ENCODE measurements at regions not wholly inside any gene's neighbourhood (a gene's known extent, or its start where the extent isn't known, plus 50 kb on each side); places are given as distances from the start of the nearest gene placed in this dataset.
A peak's percentile ranks its signal among the peaks of the same experiment; 100 is the strongest.
"Not testable (repeated sequence)": the region's sequence is repeated elsewhere in the genome, so short reads cannot be mapped to it uniquely, and the experiment has no call there.

DNA sequence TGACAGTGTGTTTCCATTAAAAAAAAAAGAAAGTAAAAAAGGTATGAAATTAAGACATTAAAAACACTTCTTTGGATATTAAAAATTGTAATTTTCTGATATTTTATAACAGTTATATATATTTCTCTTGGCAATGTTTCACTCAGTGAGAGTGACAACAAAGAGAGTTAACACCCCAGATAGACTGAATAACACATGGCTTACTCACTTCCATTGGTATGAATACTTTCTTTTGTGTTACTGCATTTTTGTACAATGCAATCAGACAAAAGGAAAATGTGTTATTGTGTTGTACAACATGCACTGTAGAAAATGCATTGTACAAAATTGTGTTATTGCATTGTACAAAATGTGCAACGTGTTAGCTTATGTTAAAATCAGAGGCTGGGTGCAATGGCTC, 676.6 kb upstream of the AMELY start:
- not testable (repeated sequence) for DNase-seq; H3K27ac ChIP-seq; H3K9me3 ChIP-seq (replicated peaks); H3K36me3 ChIP-seq; H3K27me3 ChIP-seq; H3K4me1 ChIP-seq; H3K4me3 ChIP-seq

GRCh38 chrY:7562541-7562940, 651.0 kb upstream of the AMELY start:
- no peak for DNase-seq
- no peak overlapping the region for H3K4me3 ChIP-seq

GRCh38 chrY:7557675-7558074, 646.1 kb upstream of the AMELY start:
- Histone ChIP-seq H3K27ac (no peak overlapping the region), H3K27me3 (no peaks in the 10 kb centered on the region), H3K36me3 (no peaks in the 10 kb centered on the region), H3K9me3 (replicated peaks) (no peaks in the 10 kb centered on the region), H3K4me1 (no peaks in the 10 kb centered on the region), H3K4me3 (no peak overlapping the region)
- peak in 1 of 2 experiments; percentile 1 for DNase-seq

More at GRCh38 chrY:7562541-7562940, 651.0 kb upstream of the AMELY start:
- no peaks in the 10 kb centered on the region for H3K36me3 ChIP-seq
- H3K9me3 ChIP-seq (replicated peaks), result no peaks in the 10 kb centered on the region
- H3K27ac ChIP-seq, result no peak overlapping the region
- no peaks in the 10 kb centered on the region for H3K27me3 ChIP-seq
- no peaks in the 10 kb centered on the region for H3K4me1 ChIP-seq

DNA sequence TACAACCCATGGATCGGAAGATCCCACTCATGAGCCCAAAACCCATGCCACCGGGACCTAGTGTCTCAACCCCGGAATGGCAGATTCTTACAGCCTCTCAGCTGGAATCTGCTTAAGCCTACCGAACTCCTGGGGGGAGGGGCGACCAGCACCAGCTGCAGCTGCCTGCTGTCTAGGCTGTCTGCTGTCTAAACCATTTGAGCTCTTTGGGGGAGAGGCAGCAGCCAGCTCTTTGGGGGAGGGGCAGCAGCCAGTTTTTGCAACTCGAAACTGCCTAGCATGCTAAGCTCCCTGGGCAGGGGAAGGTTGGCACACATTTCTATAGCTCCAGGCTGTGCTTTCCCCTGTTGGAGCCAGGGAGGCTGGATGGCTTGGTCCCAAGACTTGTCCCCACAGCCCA, 643.5 kb upstream of the AMELY start:
- DNase-seq, result peak; percentile 24 to 34
- no peak overlapping the region for H3K4me3 ChIP-seq
- no peak overlapping the region for H3K27ac ChIP-seq
- no peaks in the 10 kb centered on the region for H3K9me3 ChIP-seq (replicated peaks)
- H3K36me3 ChIP-seq, result no peaks in the 10 kb centered on the region
- no peaks in the 10 kb centered on the region for H3K27me3 ChIP-seq
- no peaks in the 10 kb centered on the region for H3K4me1 ChIP-seq

DNA sequence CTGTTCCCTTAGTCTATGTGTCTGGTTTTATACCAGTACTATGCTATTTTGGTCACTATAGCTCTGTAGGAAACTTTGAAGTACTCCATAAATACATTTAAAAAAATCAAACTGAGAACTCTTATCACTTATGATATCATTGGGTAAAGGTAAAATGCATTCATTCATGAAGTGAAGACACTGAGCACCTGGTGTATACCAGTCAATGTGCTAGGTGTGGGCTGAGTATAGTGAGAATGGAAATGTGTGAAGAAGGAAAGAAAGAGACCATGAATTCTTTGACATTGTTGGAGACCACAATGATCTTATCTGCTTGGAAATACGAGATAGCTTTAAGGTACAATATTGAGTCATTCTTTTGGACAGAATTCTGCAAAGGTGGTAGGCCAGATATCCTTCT, 633.5 kb upstream of the AMELY start:
- Histone ChIP-seq H3K27me3 (no peaks in the 10 kb centered on the region), H3K4me3 (no peak overlapping the region), H3K36me3 (no peaks in the 10 kb centered on the region), H3K4me1 (no peaks in the 10 kb centered on the region), H3K27ac (no peak overlapping the region), H3K9me3 (replicated peaks) (no peaks in the 10 kb centered on the region)
- DNase-seq, result no peak

GRCh38 chrY:7544172-7544770, 632.7 kb upstream of the AMELY start:
- no peaks in the 10 kb centered on the region for H3K9me3 ChIP-seq (replicated peaks)
- H3K4me1 ChIP-seq, result no peaks in the 10 kb centered on the region
- H3K36me3 ChIP-seq, result no peaks in the 10 kb centered on the region
- no peaks in the 10 kb centered on the region for H3K27me3 ChIP-seq
- no peak overlapping the region for H3K4me3 ChIP-seq
- H3K27ac ChIP-seq, result no peak overlapping the region
- DNase-seq, result no peak

DNA sequence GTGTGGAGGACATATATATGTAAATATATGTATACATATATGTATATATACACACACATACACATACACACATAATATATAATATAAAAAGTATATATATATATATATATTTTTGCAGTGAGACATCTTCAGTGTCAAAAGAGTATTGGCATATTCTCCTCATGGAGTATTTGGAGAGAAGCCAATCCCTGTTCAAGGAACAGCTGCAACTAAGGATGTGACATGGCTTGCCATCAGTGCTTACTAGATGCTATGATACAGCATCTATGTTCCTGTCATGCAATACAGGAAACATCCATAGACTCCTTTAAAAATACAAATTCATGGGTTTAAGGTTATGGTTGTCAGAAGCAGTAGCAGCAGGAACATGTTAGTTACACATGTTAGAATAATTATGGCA, 632.0 kb upstream of the AMELY start:
- Histone ChIP-seq H3K4me3 (no peak overlapping the region), H3K27ac (no peak overlapping the region), H3K27me3 (no peaks in the 10 kb centered on the region), H3K9me3 (replicated peaks) (no peaks in the 10 kb centered on the region), H3K36me3 (no peaks in the 10 kb centered on the region), H3K4me1 (no peaks in the 10 kb centered on the region)
- peak in 1 of 2 experiments; percentile 6 for DNase-seq

DNA sequence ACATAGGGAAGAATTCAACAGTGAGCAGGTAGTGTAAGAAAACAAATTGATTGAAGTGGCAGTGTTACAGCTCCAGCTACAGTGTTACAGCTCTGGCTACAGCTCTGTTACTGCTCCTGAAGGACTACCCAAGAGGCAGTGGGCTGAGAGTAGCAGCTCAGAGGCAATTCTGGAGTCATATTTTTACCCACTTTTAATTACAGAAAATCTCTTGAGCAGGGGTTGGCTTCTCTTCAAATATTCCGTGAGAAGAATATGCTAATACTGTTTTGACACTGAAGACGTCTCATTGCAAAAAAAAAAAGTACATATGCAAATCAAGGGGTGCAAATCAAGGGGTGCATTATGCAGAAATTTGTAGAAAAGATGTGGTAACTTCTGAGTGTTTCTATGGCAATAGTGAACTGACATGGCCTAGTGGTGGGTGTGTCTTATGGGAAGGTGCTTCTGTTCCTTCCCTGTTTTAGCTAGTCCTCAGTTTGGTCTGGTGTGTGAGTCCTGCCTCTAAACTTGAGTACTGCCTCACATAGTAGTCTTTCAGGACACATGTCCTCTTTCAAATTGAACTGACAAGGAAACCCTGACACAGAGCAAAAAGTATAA, 630.8 kb upstream of the AMELY start:
- no peaks in the 10 kb centered on the region for H3K9me3 ChIP-seq (replicated peaks)
- H3K36me3 ChIP-seq, result no peaks in the 10 kb centered on the region
- no peak for DNase-seq
- no peak overlapping the region for H3K27ac ChIP-seq
- H3K4me1 ChIP-seq, result no peaks in the 10 kb centered on the region
- no peaks in the 10 kb centered on the region for H3K27me3 ChIP-seq
- no peak overlapping the region for H3K4me3 ChIP-seq

GRCh38 chrY:7529396-7529795, 617.8 kb upstream of the AMELY start:
- Histone ChIP-seq H3K36me3 (no peaks in the 10 kb centered on the region), H3K27me3 (no peaks in the 10 kb centered on the region), H3K4me3 (no peak overlapping the region), H3K9me3 (replicated peaks) (no peaks in the 10 kb centered on the region), H3K27ac (no peak overlapping the region), H3K4me1 (no peaks in the 10 kb centered on the region)
- no peak for DNase-seq

DNA sequence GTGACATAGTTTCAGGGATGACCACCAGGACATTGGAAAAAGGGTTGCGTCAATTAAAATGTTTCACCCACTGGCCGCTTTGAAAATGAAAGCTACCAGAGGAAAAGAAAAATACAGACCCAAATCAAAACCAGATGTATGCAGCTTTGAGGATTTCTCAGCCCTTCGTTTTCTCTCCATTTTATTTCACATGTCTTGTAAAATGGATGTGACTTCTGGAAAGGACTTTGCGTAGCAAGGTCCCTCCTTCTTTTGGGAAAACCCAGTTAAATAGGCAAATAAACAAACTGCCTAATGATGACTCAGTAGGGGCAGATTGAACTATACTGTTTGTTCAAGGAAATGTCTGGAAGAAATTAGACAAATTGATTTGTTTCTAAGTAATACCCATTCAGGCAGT, 616.0 kb upstream of the AMELY start:
- H3K4me1 ChIP-seq; H3K9me3 ChIP-seq (replicated peaks); H3K27me3 ChIP-seq; H3K36me3 ChIP-seq; H3K27ac ChIP-seq; H3K4me3 ChIP-seq; DNase-seq: not testable (repeated sequence)

- H3K27ac ChIP-seq, result no peak overlapping the region
- no peaks in the 10 kb centered on the region for H3K27me3 ChIP-seq
- H3K4me3 ChIP-seq, result no peak overlapping the region
- no peak for DNase-seq
- no peaks in the 10 kb centered on the region for H3K9me3 ChIP-seq (replicated peaks)
- H3K36me3 ChIP-seq, result no peaks in the 10 kb centered on the region
- no peaks in the 10 kb centered on the region for H3K4me1 ChIP-seq
Measured at GRCh38 chrY:7518387-7518786, 606.8 kb upstream of the AMELY start.

- no peak for DNase-seq
- no peaks in the 10 kb centered on the region for H3K4me1 ChIP-seq
Measured at GRCh38 chrY:7516268-7516667, 604.7 kb upstream of the AMELY start.

GRCh38 chrY:7515812-7516211, 604.3 kb upstream of the AMELY start:
- no peak overlapping the region for H3K4me3 ChIP-seq
- no peak for DNase-seq
- no peaks in the 10 kb centered on the region for H3K36me3 ChIP-seq
- H3K27me3 ChIP-seq, result no peaks in the 10 kb centered on the region
- no peak overlapping the region for H3K27ac ChIP-seq
- H3K9me3 ChIP-seq (replicated peaks), result no peaks in the 10 kb centered on the region
- H3K4me1 ChIP-seq, result no peaks in the 10 kb centered on the region

More at GRCh38 chrY:7516268-7516667, 604.7 kb upstream of the AMELY start:
- Histone ChIP-seq H3K27ac (no peak overlapping the region), H3K27me3 (no peaks in the 10 kb centered on the region), H3K36me3 (no peaks in the 10 kb centered on the region), H3K4me3 (no peak overlapping the region), H3K9me3 (replicated peaks) (no peaks in the 10 kb centered on the region)

GRCh38 chrY:7502896-7503295, 591.3 kb upstream of the AMELY start:
- H3K27ac ChIP-seq, result no peak overlapping the region
- H3K4me3 ChIP-seq, result no peak overlapping the region
- no peaks in the 10 kb centered on the region for H3K27me3 ChIP-seq
- no peaks in the 10 kb centered on the region for H3K4me1 ChIP-seq
- no peaks in the 10 kb centered on the region for H3K9me3 ChIP-seq (replicated peaks)
- no peaks in the 10 kb centered on the region for H3K36me3 ChIP-seq
- no peak for DNase-seq

GRCh38 chrY:7501236-7501635, 589.7 kb upstream of the AMELY start:
- DNase-seq, result no peak
- H3K9me3 ChIP-seq (replicated peaks), result no peaks in the 10 kb centered on the region
- H3K27ac ChIP-seq, result no peak overlapping the region
- H3K4me1 ChIP-seq, result no peaks in the 10 kb centered on the region
- H3K4me3 ChIP-seq, result no peak overlapping the region
- H3K36me3 ChIP-seq, result no peaks in the 10 kb centered on the region
- H3K27me3 ChIP-seq, result no peaks in the 10 kb centered on the region

GRCh38 chrY:7496001-7496400, 584.4 kb upstream of the AMELY start:
- Histone ChIP-seq H3K4me1 (no peaks in the 10 kb centered on the region), H3K36me3 (no peaks in the 10 kb centered on the region), H3K4me3 (no peak overlapping the region), H3K9me3 (replicated peaks) (no peaks in the 10 kb centered on the region), H3K27me3 (no peaks in the 10 kb centered on the region), H3K27ac (no peak overlapping the region)
- no peak for DNase-seq
